Muscle layer of duodenum (tissue), 2 donors: ENCODE measurements at regions not wholly inside any gene's neighbourhood (a gene's known extent, or its start where the extent isn't known, plus 50 kb on each side); places are given as distances from the start of the nearest gene placed in this dataset.
"Not testable (repeated sequence)": the region's sequence is repeated elsewhere in the genome, so short reads cannot be mapped to it uniquely, and the experiment has no call there.

Experiments
- H3K27ac ChIP-seq: one replicate; pipeline ENCODE4 v1.7.0; 2013; ENCODE audit warnings: mild to moderate bottlenecking, low read length
- H3K27me3 ChIP-seq: one replicate; pipeline ENCODE4 v1.7.0; 2013; ENCODE audit warnings: low read depth, mild to moderate bottlenecking, control low read depth, low read length
- H3K36me3 ChIP-seq, 2 donors: one replicate each; pipeline ENCODE4 v1.7.0; 2013; ENCODE audit warnings: low read length in 2 of 2, control low read depth in 1 of 2, mild to moderate bottlenecking in 1 of 2; ENCODE audit not compliant: insufficient read depth in 2 of 2, control insufficient read depth in 1 of 2
- H3K4me1 ChIP-seq, 2 donors: one replicate each; pipeline ENCODE4 v1.7.0; 2013; ENCODE audit warnings: low read length in 2 of 2, mild to moderate bottlenecking in 2 of 2, control low read depth in 1 of 2, moderate library complexity in 1 of 2; ENCODE audit not compliant: insufficient read depth in 2 of 2, control insufficient read depth in 1 of 2
- H3K4me3 ChIP-seq, 2 donors: one replicate each; pipeline ENCODE4 v1.7.0; 2013; ENCODE audit warnings: low read length in 2 of 2, low read depth in 1 of 2, mild to moderate bottlenecking in 1 of 2
- H3K9me3 ChIP-seq, 2 donors: one replicate each; pipeline ENCODE4 v1.7.0; 2013; ENCODE audit warnings: low read length in 2 of 2, control low read depth in 1 of 2, mild to moderate bottlenecking in 1 of 2; ENCODE audit not compliant: control insufficient read depth in 1 of 2
- donor health status: healthy.

- not testable (repeated sequence) for H3K27me3 ChIP-seq, H3K27ac ChIP-seq, H3K36me3 ChIP-seq, H3K9me3 ChIP-seq, H3K4me3 ChIP-seq
- H3K4me1 ChIP-seq, result peaks cover 7 to 14% of the 10 kb centered on the region in 2 donors
Measured at GRCh38 chr22:19662049-19662684, 52.1 kb upstream of the SEPTIN5 start.

DNA sequence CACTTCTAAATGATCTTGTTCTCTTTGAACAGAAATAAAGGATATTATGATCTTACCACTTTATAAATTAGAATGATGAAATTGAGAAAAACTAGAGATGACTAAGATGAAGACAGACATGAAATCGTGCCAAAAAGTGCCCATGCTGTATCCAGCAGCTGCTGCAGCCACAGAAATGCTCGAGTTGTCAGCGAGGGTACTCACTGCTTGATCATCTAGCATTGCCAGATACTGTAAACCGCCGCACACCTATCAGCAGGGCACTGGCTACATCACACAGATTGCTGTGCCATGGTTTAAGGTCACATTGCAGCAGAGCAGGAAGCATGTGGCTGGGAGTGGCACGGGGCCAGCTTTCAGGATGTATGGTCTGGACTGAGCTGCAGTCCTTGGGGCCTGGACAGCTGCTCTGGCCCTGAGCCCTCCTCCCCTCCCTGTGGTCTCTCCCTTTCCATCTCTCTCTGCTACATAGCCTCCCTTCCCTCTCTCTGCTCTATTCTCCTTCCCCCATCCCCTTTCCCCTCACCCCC lies 51.0 kb upstream of the SEPTIN5 start:
- no peak overlapping the region for H3K4me3 ChIP-seq
- H3K27ac ChIP-seq, result no peak overlapping the region
- H3K4me1 ChIP-seq, result peaks cover 7 to 14% of the 10 kb centered on the region in 2 donors
- H3K27me3 ChIP-seq, result no peaks in the 10 kb centered on the region
- no peaks in the 10 kb centered on the region for H3K36me3 ChIP-seq
- no peaks in the 10 kb centered on the region for H3K9me3 ChIP-seq

DNA sequence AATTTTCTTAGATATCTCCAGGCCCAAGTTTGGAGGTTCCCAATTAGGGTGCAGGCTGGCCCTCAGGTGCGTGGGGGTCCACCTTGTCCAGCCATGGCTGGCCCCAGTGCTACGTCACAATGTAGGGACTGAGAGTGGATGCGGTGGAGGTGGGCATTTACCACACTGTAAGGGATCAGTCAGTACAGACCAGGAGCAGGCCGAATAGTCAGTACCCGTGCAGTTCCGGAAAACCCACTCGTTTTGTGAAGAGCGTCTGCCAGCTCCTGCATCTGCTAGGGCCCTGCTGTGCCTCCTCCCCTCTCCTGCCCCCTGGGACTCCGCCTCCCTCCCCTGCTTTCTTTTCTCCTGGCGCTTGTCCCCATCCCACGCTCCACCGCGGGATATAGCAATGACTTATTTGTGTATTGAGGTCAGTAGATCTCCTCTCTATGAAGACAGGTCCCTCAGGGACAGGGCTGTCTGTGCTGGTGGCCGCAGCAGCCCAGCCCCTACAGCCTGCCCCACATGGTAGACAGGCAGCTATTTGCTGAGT lies 50.4 kb upstream of the SEPTIN5 start:
- Histone ChIP-seq H3K27me3 (no peaks in the 10 kb centered on the region), H3K27ac (no peak overlapping the region), H3K4me3 (peak overlapping the region in 1 of 2 donors; percentile 26), H3K4me1 (peaks cover 7 to 14% of the 10 kb centered on the region in 2 donors), H3K36me3 (no peaks in the 10 kb centered on the region), H3K9me3 (no peaks in the 10 kb centered on the region)

- Histone ChIP-seq H3K27ac (no peak overlapping the region), H3K4me3 (no peak overlapping the region), H3K4me1 (peaks cover 7 to 14% of the 10 kb centered on the region in 2 donors), H3K27me3 (no peaks in the 10 kb centered on the region), H3K9me3 (no peaks in the 10 kb centered on the region), H3K36me3 (no peaks in the 10 kb centered on the region)
Measured at GRCh38 chr22:19664406-19664805, 49.9 kb upstream of the SEPTIN5 start.
